ENCODE measurements at regions not wholly inside any gene's neighbourhood (a gene's known extent, or its start where the extent isn't known, plus 50 kb on each side); places are given as distances from the start of the nearest gene placed in this dataset.

GRCh38 chr11:106463796-106464201 is 386.3 kb downstream of the AASDHPPT start:
- DNase-seq = peak; percentile 29

- no peak for DNase-seq
These were observed 387.3 kb downstream of the AASDHPPT start for GRCh38 chr11:106464728-106465127.

- peak; percentile 81 for DNase-seq
These were observed 389.1 kb downstream of the AASDHPPT start for GRCh38 chr11:106466521-106467080.

- no peak for DNase-seq
These were observed 390.0 kb downstream of the AASDHPPT start for GRCh38 chr11:106467501-106467900.

GRCh38 chr11:106468086-106468485 is 390.6 kb downstream of the AASDHPPT start:
- no peak for DNase-seq

- DNase-seq = peak; percentile 8
These were observed 391.1 kb downstream of the AASDHPPT start for GRCh38 chr11:106468531-106468930.

- DNase-seq = no peak
These were observed 392.8 kb downstream of the AASDHPPT start for GRCh38 chr11:106470230-106470629.

- no peak for DNase-seq
These were observed 393.8 kb downstream of the AASDHPPT start for GRCh38 chr11:106471276-106471675.

- peak; percentile 93 for DNase-seq
These were observed 395.7 kb downstream of the AASDHPPT start for GRCh38 chr11:106473089-106473722.

- no peak for DNase-seq
These were observed 396.8 kb downstream of the AASDHPPT start for GRCh38 chr11:106474274-106474673.

- DNase-seq = no peak
These were observed 397.7 kb downstream of the AASDHPPT start for GRCh38 chr11:106475181-106475580.

- no peak for DNase-seq
These were observed 400.3 kb downstream of the AASDHPPT start for GRCh38 chr11:106477776-106478175.

- DNase-seq = no peak
These were observed 402.2 kb downstream of the AASDHPPT start for GRCh38 chr11:106479646-106480045.

GRCh38 chr11:106480581-106481190 is 403.2 kb downstream of the AASDHPPT start:
- no peak for DNase-seq

GRCh38 chr11:106482917-106483785 is 405.7 kb downstream of the AASDHPPT start:
- DNase-seq = peak; percentile 80

- no peak for DNase-seq
These were observed 414.3 kb downstream of the AASDHPPT start for GRCh38 chr11:106491751-106492150.

- no peak for DNase-seq
These were observed 416.3 kb downstream of the AASDHPPT start for GRCh38 chr11:106493751-106494150.

GRCh38 chr11:106495046-106495445 is 417.6 kb downstream of the AASDHPPT start:
- DNase-seq = no peak

- DNase-seq = no peak
These were observed 419.2 kb downstream of the AASDHPPT start for GRCh38 chr11:106496677-106497076.

GRCh38 chr11:106497321-106497720 is 419.9 kb downstream of the AASDHPPT start:
- DNase-seq = no peak

GRCh38 chr11:106497822-106498221 is 420.4 kb downstream of the AASDHPPT start:
- no peak for DNase-seq

GRCh38 chr11:106503901-106504300 is 426.4 kb downstream of the AASDHPPT start:
- DNase-seq = no peak

- no peak for DNase-seq
These were observed 430.3 kb downstream of the AASDHPPT start for GRCh38 chr11:106507645-106508306.
